GM23338 (cell line): ENCODE measurements at regions not wholly inside any gene's neighbourhood (a gene's known extent, or its start where the extent isn't known, plus 50 kb on each side); places are given as distances from the start of the nearest gene placed in this dataset.

ENCODE experiments used
- CTCF ChIP-seq, 2 experiments: fragments of 200-600 bp in 1 of 2; sonication (generic) in 1 of 2; conservative IDR thresholded peaks; 2 replicates each; pipeline versions ENCODE4 v1.5.1 to v1.6.1; 2016 to 2017; ENCODE audit warnings: antibody characterized with exemption in 2 of 2, low read depth in 2 of 2, mild to moderate bottlenecking in 2 of 2, moderate library complexity in 1 of 2
- POLR2AphosphoS5 ChIP-seq: IDR thresholded peaks from 2 replicates; pipeline ENCODE4 v1.6.1; 2016; ENCODE audit warnings: antibody characterized with exemption, low read depth

- TF ChIP-seq POLR2AphosphoS5 (no peak), CTCF (conservative IDR thresholded peaks at IDR 0.05; ENCODE audit: low read depth in 2 of 2) (no peak)
Measured at GRCh38 chr2:144261336-144261735, 258.6 kb downstream of the ZEB2 start.
